GM23338 (cell line): ENCODE measurements at regions not wholly inside any gene's neighbourhood (a gene's known extent, or its start where the extent isn't known, plus 50 kb on each side); places are given as distances from the start of the nearest gene placed in this dataset.

Experiments used
- ATAC-seq: fragments of 200-7000 bp; cut with Tn5 transposase; 3 replicates; pipeline ENCODE4 v1.9.1; 2020
- DNase-seq: peaks from one replicate; pipeline ENCODE4 v3.0.0-alpha.2; 2015; ENCODE audit warnings: low spot score
- H2AFZ ChIP-seq: fragments of 200-600 bp; sonication (generic); 2 replicates; pipeline ENCODE4 v1.8.0; 2016; ENCODE audit warnings: antibody characterized with exemption, mild to moderate bottlenecking, moderate library complexity
- H3F3A ChIP-seq: fragments of 200-600 bp; sonication (generic); replicated peaks from 2 replicates; pipeline ENCODE4 v1.8.0; 2017; ENCODE audit warnings: antibody characterized with exemption, mixed run types, low read depth
- H3K27ac ChIP-seq: fragments of 200-600 bp; sonication (generic); 2 replicates; pipeline ENCODE4 v1.6.1; 2016; ENCODE audit warnings: low read depth
- H3K27me3 ChIP-seq: fragments of 200-600 bp; sonication (generic); 2 replicates; pipeline ENCODE4 v1.8.0; 2016; ENCODE audit warnings: mild to moderate bottlenecking, mixed run types, moderate library complexity; ENCODE audit not compliant: insufficient read depth
- H3K36me3 ChIP-seq: fragments of 200-600 bp; sonication (generic); 2 replicates; pipeline ENCODE4 v1.8.0; 2016; ENCODE audit warnings: mild to moderate bottlenecking; ENCODE audit not compliant: insufficient read depth
- H3K4me1 ChIP-seq: fragments of 200-600 bp; sonication (generic); 2 replicates; pipeline ENCODE4 v1.8.0; 2016; ENCODE audit warnings: mild to moderate bottlenecking, moderate library complexity; ENCODE audit not compliant: insufficient read depth
- H3K4me2 ChIP-seq: fragments of 200-600 bp; sonication (generic); 2 replicates; pipeline ENCODE4 v1.7.1; 2017; ENCODE audit warnings: mixed run types
- H3K4me3 ChIP-seq: fragments of 200-600 bp; sonication (generic); 2 replicates; pipeline ENCODE4 v1.6.1; 2016; ENCODE audit warnings: mixed run types
- H3K79me2 ChIP-seq: fragments of 200-600 bp; sonication (generic); replicated peaks from 2 replicates; pipeline ENCODE4 v1.8.0; 2017; ENCODE audit warnings: mild to moderate bottlenecking; ENCODE audit not compliant: insufficient read depth
- H3K9me2 ChIP-seq: fragments of 200-600 bp; sonication (generic); 2 replicates; pipeline ENCODE4 v1.8.0; 2017; ENCODE audit not compliant: insufficient read depth
- H4K20me1 ChIP-seq: fragments of 200-600 bp; sonication (generic); replicated peaks from 2 replicates; pipeline ENCODE4 v1.8.0; 2017; ENCODE audit warnings: mild to moderate bottlenecking; ENCODE audit not compliant: insufficient read depth
- H3K27ac Mint-ChIP-seq: 2 replicates; pipeline ENCODE4 v1.8.0; 2020; ENCODE audit warnings: inconsistent platforms, mild to moderate bottlenecking, moderate library complexity, mixed read lengths
- H3K27me3 Mint-ChIP-seq: 3 replicates; pipeline ENCODE4 v1.8.0; 2022; ENCODE audit warnings: low read depth, mild to moderate bottlenecking, moderate library complexity, mixed read lengths, inconsistent platforms; ENCODE audit not compliant: insufficient read depth, poor library complexity
- H3K36me3 Mint-ChIP-seq: 3 replicates; pipeline ENCODE4 v1.8.0; 2021; ENCODE audit warnings: low read depth, mild to moderate bottlenecking, inconsistent platforms, moderate library complexity, mixed read lengths
- H3K4me1 Mint-ChIP-seq: 3 replicates; pipeline ENCODE4 v1.8.0; 2020; ENCODE audit warnings: mild to moderate bottlenecking, inconsistent platforms, mixed read lengths
- H3K4me3 Mint-ChIP-seq: 3 replicates; pipeline ENCODE4 v1.8.0; 2021; ENCODE audit warnings: moderate library complexity, mild to moderate bottlenecking, inconsistent platforms, mixed read lengths
- H3K9me3 Mint-ChIP-seq: 3 replicates; pipeline ENCODE4 v1.8.0; 2020; ENCODE audit warnings: moderate library complexity, mild to moderate bottlenecking, inconsistent platforms, mixed read lengths
- CREB1 ChIP-seq: fragments of 250-450 bp; sonication (Bioruptor Pico); IDR thresholded peaks from 2 replicates; pipeline ENCODE4 v1.5.0; 2020; ENCODE audit warnings: low read depth, mild to moderate bottlenecking, moderate library complexity
- EZH2 ChIP-seq: fragments of 200-600 bp; sonication (generic); IDR thresholded peaks from one replicate; pipeline ENCODE4 v1.8.0; 2017; ENCODE audit warnings: antibody characterized with exemption, mild to moderate bottlenecking, low read depth; ENCODE audit not compliant: unreplicated experiment
- EZH2phosphoT487 ChIP-seq: fragments of 200-600 bp; sonication (generic); IDR thresholded peaks from one replicate; pipeline ENCODE4 v1.8.1; 2018; ENCODE audit warnings: antibody characterized with exemption; ENCODE audit not compliant: unreplicated experiment
- JUNB ChIP-seq: IDR thresholded peaks from one replicate; pipeline ENCODE4 v1.6.1; 2016; ENCODE audit warnings: antibody characterized with exemption; ENCODE audit not compliant: unreplicated experiment
- NANOG ChIP-seq: IDR thresholded peaks from 2 replicates; pipeline ENCODE4 v1.6.1; 2016; ENCODE audit warnings: antibody characterized with exemption, borderline replicate concordance
- POLR2AphosphoS5 ChIP-seq: IDR thresholded peaks from 2 replicates; pipeline ENCODE4 v1.6.1; 2016; ENCODE audit warnings: antibody characterized with exemption, low read depth
- STAT1 ChIP-seq: IDR thresholded peaks from one replicate; pipeline ENCODE4 v1.6.1; 2016; ENCODE audit warnings: antibody characterized with exemption; ENCODE audit not compliant: unreplicated experiment
- ZNF114 ChIP-seq: fragments of 250-450 bp; sonication (Bioruptor Pico); IDR thresholded peaks from 2 replicates; pipeline ENCODE4 v1.5.0; 2020; ENCODE audit warnings: mild to moderate bottlenecking, moderate library complexity
- ZNF331 ChIP-seq: fragments of 250-450 bp; sonication (Bioruptor Pico); IDR thresholded peaks from 2 replicates; pipeline ENCODE4 v1.5.0; 2020; ENCODE audit warnings: low read depth, mild to moderate bottlenecking, moderate library complexity
- TF ChIP-seq, protein P1 (sequence below): IDR thresholded peaks from one replicate; pipeline ENCODE4 v1.6.1; 2018; ENCODE audit warnings: antibody characterized with exemption; ENCODE audit not compliant: unreplicated experiment
- TF ChIP-seq, protein P2 (sequence below): IDR thresholded peaks from 2 replicates; pipeline ENCODE4 v1.6.1; 2016; ENCODE audit warnings: antibody characterized with exemption
- TF ChIP-seq, protein P3 (sequence below), 2 experiments: fragments of 200-600 bp in 1 of 2; sonication (generic) in 1 of 2; conservative IDR thresholded peaks; 2 replicates each; pipeline versions ENCODE4 v1.5.1 to v1.6.1; 2016 to 2017; ENCODE audit warnings: antibody characterized with exemption in 2 of 2, low read depth in 2 of 2, mild to moderate bottlenecking in 2 of 2, moderate library complexity in 1 of 2

DNA sequence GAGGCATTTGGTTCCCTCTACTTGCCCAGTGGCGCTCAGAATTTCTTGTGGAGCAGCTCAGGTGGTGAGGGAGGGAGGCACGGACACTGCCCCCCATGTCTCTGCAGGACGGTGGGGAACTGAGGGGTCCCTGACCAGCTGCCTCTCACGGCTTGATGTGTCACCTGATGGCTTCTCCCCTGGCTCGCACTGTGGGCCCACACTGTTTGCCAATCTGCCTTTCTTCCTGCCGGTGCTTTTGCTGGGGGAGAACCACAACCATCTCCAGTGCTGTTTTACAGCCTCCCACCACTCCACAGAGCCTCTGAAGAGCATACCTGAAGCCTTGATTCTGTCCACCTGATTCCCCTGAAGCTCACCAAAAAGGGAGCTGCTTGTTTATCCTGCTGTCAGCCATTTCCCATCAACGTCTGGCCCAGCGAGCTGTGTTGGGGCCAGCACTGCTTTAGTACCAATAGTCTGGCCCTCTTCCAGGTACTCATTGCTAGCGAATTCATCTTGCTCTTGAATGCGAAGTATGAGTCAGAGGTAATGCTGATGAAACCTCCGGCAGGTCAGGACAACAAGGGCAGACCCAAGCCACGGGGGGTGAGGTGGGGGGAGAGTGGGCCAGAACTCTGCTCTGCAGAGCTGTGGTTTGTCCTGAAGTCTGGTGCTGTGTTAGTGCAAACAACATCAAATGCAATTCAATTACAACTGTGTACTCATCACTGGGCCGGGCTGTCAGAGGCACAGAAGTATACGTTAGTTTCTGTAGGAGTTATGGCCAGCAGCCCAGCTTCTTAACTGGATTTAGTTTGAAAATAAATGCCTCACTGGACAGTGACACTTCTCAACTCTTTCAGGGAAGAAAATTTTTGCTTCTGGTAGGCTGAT lies 208.3 kb upstream of the JADE1 start (continued):
- TF ChIP-seq, protein P1, sequence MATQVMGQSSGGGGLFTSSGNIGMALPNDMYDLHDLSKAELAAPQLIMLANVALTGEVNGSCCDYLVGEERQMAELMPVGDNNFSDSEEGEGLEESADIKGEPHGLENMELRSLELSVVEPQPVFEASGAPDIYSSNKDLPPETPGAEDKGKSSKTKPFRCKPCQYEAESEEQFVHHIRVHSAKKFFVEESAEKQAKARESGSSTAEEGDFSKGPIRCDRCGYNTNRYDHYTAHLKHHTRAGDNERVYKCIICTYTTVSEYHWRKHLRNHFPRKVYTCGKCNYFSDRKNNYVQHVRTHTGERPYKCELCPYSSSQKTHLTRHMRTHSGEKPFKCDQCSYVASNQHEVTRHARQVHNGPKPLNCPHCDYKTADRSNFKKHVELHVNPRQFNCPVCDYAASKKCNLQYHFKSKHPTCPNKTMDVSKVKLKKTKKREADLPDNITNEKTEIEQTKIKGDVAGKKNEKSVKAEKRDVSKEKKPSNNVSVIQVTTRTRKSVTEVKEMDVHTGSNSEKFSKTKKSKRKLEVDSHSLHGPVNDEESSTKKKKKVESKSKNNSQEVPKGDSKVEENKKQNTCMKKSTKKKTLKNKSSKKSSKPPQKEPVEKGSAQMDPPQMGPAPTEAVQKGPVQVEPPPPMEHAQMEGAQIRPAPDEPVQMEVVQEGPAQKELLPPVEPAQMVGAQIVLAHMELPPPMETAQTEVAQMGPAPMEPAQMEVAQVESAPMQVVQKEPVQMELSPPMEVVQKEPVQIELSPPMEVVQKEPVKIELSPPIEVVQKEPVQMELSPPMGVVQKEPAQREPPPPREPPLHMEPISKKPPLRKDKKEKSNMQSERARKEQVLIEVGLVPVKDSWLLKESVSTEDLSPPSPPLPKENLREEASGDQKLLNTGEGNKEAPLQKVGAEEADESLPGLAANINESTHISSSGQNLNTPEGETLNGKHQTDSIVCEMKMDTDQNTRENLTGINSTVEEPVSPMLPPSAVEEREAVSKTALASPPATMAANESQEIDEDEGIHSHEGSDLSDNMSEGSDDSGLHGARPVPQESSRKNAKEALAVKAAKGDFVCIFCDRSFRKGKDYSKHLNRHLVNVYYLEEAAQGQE: no peak
- TF ChIP-seq, protein P2, sequence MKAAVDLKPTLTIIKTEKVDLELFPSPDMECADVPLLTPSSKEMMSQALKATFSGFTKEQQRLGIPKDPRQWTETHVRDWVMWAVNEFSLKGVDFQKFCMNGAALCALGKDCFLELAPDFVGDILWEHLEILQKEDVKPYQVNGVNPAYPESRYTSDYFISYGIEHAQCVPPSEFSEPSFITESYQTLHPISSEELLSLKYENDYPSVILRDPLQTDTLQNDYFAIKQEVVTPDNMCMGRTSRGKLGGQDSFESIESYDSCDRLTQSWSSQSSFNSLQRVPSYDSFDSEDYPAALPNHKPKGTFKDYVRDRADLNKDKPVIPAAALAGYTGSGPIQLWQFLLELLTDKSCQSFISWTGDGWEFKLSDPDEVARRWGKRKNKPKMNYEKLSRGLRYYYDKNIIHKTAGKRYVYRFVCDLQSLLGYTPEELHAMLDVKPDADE: no peak
- TF ChIP-seq JUNB (no peak), CREB1 (CRISPR knock-in tag) (no peak), ZNF331 (CRISPR knock-in tag) (no peak)
- TF ChIP-seq, protein P3, sequence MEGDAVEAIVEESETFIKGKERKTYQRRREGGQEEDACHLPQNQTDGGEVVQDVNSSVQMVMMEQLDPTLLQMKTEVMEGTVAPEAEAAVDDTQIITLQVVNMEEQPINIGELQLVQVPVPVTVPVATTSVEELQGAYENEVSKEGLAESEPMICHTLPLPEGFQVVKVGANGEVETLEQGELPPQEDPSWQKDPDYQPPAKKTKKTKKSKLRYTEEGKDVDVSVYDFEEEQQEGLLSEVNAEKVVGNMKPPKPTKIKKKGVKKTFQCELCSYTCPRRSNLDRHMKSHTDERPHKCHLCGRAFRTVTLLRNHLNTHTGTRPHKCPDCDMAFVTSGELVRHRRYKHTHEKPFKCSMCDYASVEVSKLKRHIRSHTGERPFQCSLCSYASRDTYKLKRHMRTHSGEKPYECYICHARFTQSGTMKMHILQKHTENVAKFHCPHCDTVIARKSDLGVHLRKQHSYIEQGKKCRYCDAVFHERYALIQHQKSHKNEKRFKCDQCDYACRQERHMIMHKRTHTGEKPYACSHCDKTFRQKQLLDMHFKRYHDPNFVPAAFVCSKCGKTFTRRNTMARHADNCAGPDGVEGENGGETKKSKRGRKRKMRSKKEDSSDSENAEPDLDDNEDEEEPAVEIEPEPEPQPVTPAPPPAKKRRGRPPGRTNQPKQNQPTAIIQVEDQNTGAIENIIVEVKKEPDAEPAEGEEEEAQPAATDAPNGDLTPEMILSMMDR (conservative IDR thresholded peaks at IDR 0.05; ENCODE audit: low read depth in 2 of 2): no peak

DNA sequence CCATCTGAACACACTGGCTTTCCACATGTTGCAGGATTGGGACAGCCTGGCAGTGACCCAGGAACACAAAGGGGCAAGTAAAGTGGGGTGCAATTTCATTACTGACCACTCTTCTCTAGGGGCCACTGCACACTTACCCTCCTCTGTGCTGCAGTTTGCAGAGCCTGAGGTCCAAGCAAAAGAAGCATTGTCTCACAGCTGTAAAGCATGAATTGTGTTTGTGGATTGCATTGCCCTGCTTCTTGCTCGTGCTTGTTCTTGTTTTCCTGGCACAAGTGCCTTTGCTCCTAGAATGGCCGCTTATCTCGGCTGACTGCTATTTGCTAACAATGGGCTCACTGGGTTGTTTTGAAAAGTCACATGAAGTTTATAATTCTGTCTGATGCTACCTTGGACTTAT lies 209.1 kb upstream of the JADE1 start:
- Histone ChIP-seq H3K4me2 (no peak overlapping the region), H3K4me3 (no peak overlapping the region), H3K36me3 (no peaks in the 10 kb centered on the region; the same call in 1 of the 2 replicates), H3K4me1 (peaks cover 17% of the 10 kb centered on the region), H3F3A (no peaks in the 10 kb centered on the region), H4K20me1 (no peaks in the 10 kb centered on the region), H3K27me3 (no peaks in the 10 kb centered on the region), H3K79me2 (no peaks in the 10 kb centered on the region), H2AFZ (peak overlapping the region; percentile 96), H3K9me2 (no peaks in the 10 kb centered on the region), H3K27ac (no peak overlapping the region)
- no peak overlapping the region for H3K4me3 Mint-ChIP-seq
- no peak overlapping the region for H3K27ac Mint-ChIP-seq
- H3K36me3 Mint-ChIP-seq: peaks cover 7% of the 10 kb centered on the region
- no peaks in the 10 kb centered on the region for H3K27me3 Mint-ChIP-seq
- H3K9me3 Mint-ChIP-seq: peaks cover 3% of the 10 kb centered on the region
- ATAC-seq: peak; percentile 38; the same call in 2 of the 3 replicates
- DNase-seq: no peak
- peaks cover 27% of the 10 kb centered on the region for H3K4me1 Mint-ChIP-seq
- no peak for TF ChIP-seq ZNF114 (CRISPR knock-in tag)
- TF ChIP-seq NANOG: no peak
- TF ChIP-seq STAT1: no peak
- TF ChIP-seq, protein P2: no peak
- no peak for TF ChIP-seq POLR2AphosphoS5
- TF ChIP-seq EZH2phosphoT487: no peak
- TF ChIP-seq JUNB: no peak
- TF ChIP-seq, protein P3 (conservative IDR thresholded peaks at IDR 0.05; ENCODE audit: low read depth in 2 of 2): no peak
- no peak for TF ChIP-seq EZH2
- TF ChIP-seq ZNF331 (CRISPR knock-in tag): no peak
